ENCODE measurements at regions not wholly inside any gene's neighbourhood (a gene's known extent, or its start where the extent isn't known, plus 50 kb on each side); places are given as distances from the start of the nearest gene placed in this dataset.

DNA sequence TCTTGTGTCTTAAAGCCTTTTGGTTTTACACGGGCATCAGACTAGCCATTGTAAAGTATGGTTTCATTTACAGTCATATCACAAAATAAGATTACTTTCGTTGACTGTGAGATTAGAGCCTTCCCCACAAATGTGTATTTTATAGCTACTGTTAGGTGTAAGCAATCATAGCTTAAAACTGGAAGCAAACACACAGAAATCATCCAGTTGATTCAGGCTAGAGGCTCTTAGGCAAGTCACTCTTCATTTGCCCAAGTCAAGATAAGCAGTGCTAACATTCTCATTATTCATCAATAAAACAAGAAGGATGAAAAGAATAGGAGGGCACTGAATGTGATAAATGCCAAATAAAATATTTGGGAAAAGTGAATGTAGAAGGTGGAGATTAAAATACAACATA, 448.7 kb upstream of the FAM241A start:
- WGBS, 2 experiments, result 100% methylated on average over 1 of the region's 2 CpGs; no CpG with 5 or more reads in 1 of the 2 experiments
- Histone ChIP-seq H3K4me1 (ENCODE audit: control insufficient read depth, insufficient read depth, low read length) (no peaks in the 10 kb centered on the region), H3K4me3 (ENCODE audit: insufficient read depth, low read depth, low read length) (no peak overlapping the region), H3K27ac (ENCODE audit: insufficient read depth, low read depth, low read length, poor library complexity, severe bottlenecking) (no peak overlapping the region), H3K27me3 (ENCODE audit: control insufficient read depth, insufficient read depth, low read length, poor library complexity, severe bottlenecking) (no peaks in the 10 kb centered on the region), H3K9me3 (ENCODE audit: control insufficient read depth, low read length) (no peaks in the 10 kb centered on the region), H3K36me3 (ENCODE audit: control insufficient read depth, insufficient read depth, low read length) (no peaks in the 10 kb centered on the region)

DNA sequence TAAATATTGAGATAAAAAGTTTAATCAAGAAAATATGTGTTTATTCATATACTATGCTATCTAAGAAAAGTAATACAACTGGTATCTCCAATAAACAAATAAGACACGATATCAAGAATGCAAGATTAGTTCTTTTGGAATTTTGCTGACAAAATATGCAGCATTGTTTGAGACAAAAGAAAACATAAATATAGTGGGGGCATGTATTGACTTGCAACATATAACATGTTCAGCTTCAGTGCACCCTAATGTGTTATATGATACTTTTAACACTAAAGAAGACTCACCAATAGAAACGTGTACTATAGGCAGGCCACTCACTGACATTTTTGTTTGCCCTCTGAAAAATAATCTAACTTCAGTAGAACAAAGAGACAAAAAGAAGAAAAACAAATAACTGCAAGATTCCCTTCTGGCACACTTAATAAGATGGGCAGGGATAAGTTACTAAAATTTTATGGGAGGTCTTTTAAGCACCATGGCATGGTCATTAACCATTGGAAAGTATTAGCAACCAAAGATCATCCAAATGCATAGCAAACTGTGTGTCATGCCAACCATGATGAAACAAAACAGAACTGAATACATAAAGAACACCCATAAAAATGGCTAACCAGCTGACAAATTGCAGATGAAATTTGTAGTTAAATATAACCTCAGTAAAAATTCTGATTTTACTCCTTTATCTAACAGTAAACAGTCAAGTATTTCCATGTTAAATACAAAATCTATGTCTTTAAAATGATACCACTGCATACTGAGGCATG, 447.9 kb upstream of the FAM241A start:
- no peaks in the 10 kb centered on the region for H3K9me3 ChIP-seq (ENCODE audit: control insufficient read depth, low read length)
- H3K27me3 ChIP-seq (ENCODE audit: control insufficient read depth, insufficient read depth, low read length, poor library complexity, severe bottlenecking), result no peaks in the 10 kb centered on the region
- H3K27ac ChIP-seq (ENCODE audit: insufficient read depth, low read depth, low read length, poor library complexity, severe bottlenecking), result no peak overlapping the region
- no peaks in the 10 kb centered on the region for H3K36me3 ChIP-seq (ENCODE audit: control insufficient read depth, insufficient read depth, low read length)
- H3K4me3 ChIP-seq (ENCODE audit: insufficient read depth, low read depth, low read length), result no peak overlapping the region
- H3K4me1 ChIP-seq (ENCODE audit: control insufficient read depth, insufficient read depth, low read length), result no peaks in the 10 kb centered on the region
- 85 to 88% methylated on average over 1 to 2 of the region's 2 CpGs for WGBS, 2 experiments

DNA sequence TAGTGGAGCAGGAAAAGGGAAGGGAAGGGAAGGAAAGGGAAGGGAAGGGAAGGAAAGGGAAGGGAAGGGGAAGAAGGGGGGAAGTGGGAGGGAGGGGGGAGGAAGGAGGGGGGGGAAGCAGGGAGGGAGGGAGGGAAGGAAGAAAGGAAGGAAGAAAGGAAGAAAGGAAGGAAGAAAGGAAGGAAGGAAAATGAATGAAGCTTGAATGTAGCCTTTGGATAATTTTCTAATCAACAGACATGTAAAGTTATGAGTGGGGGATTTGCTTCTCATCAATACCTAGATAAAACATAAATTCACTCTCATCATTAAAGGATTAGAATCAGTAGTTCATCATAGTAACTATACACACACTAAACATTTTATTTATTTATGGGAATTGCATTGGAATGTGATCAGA, 446.9 kb upstream of the FAM241A start:
- Histone ChIP-seq H3K27me3 (ENCODE audit: control insufficient read depth, insufficient read depth, low read length, poor library complexity, severe bottlenecking) (no peaks in the 10 kb centered on the region), H3K4me3 (ENCODE audit: insufficient read depth, low read depth, low read length) (no peak overlapping the region), H3K36me3 (ENCODE audit: control insufficient read depth, insufficient read depth, low read length) (no peaks in the 10 kb centered on the region), H3K9me3 (ENCODE audit: control insufficient read depth, low read length) (no peaks in the 10 kb centered on the region), H3K27ac (ENCODE audit: insufficient read depth, low read depth, low read length, poor library complexity, severe bottlenecking) (no peak overlapping the region), H3K4me1 (ENCODE audit: control insufficient read depth, insufficient read depth, low read length) (no peaks in the 10 kb centered on the region)

DNA sequence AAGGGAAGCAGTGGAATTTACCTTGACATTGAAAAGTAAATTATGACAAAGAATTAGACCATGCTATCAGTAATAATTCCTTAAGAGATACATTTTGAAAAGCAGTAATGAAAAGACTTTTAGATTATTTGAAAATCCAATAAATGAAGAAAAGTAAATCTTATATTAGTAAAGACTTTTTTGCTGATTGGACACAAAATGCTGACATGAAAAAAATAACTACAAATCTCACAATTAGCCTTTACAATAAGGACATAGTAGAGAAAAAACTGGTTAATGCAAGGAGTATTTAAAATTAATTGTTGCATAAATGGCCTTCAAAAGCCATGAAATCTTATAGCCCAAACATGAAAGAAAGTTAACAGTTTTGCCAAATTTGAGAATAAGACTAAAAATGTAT, 446.1 kb upstream of the FAM241A start:
- H3K27ac ChIP-seq (ENCODE audit: insufficient read depth, low read depth, low read length, poor library complexity, severe bottlenecking), result no peak overlapping the region
- H3K4me3 ChIP-seq (ENCODE audit: insufficient read depth, low read depth, low read length), result no peak overlapping the region
- H3K36me3 ChIP-seq (ENCODE audit: control insufficient read depth, insufficient read depth, low read length), result no peaks in the 10 kb centered on the region
- no peaks in the 10 kb centered on the region for H3K4me1 ChIP-seq (ENCODE audit: control insufficient read depth, insufficient read depth, low read length)
- H3K27me3 ChIP-seq (ENCODE audit: control insufficient read depth, insufficient read depth, low read length, poor library complexity, severe bottlenecking), result no peaks in the 10 kb centered on the region
- no peaks in the 10 kb centered on the region for H3K9me3 ChIP-seq (ENCODE audit: control insufficient read depth, low read length)

DNA sequence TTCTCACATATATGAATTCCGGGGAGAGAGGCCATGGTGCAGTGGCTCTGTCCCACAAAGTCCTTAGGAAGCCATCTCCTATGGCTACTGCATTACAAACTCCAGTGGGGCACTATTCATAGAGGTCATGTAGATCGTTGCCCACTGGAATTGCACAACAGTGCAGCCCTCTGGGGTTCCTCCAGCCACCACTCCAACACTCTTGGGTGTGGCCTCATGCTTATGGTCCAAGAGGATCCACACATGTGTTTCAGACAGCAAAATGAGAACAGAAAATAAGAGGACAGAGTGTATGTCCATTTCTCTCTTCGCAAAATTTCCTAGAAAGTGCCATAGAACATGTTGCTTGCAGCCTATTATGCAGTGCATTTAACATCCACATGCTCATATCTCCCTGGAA, 444.2 kb upstream of the FAM241A start:
- Histone ChIP-seq H3K4me3 (ENCODE audit: insufficient read depth, low read depth, low read length) (no peak overlapping the region), H3K4me1 (ENCODE audit: control insufficient read depth, insufficient read depth, low read length) (no peaks in the 10 kb centered on the region), H3K9me3 (ENCODE audit: control insufficient read depth, low read length) (no peaks in the 10 kb centered on the region), H3K27ac (ENCODE audit: insufficient read depth, low read depth, low read length, poor library complexity, severe bottlenecking) (no peak overlapping the region), H3K36me3 (ENCODE audit: control insufficient read depth, insufficient read depth, low read length) (no peaks in the 10 kb centered on the region), H3K27me3 (ENCODE audit: control insufficient read depth, insufficient read depth, low read length, poor library complexity, severe bottlenecking) (no peaks in the 10 kb centered on the region)
- 83 to 92% methylated on average over 3 of the region's 3 CpGs for WGBS, 2 experiments

DNA sequence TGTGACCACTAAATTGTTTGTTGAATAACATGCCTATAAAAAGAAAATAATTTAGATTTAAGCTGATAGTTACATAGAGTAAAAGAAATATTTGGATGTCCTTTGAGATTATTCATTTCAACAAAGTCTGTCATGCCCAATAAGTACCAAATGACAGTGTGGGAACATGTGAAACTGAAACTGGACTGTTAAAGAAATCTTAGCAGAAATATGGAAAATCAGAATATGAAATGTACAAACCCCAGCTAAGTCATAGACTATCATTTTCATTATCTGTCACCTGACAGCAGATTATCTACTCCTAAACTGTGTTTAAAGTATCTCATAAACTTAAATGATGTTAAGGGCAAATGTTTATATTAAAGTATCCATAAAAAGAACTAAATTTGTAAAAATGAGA, 437.8 kb upstream of the FAM241A start:
- Histone ChIP-seq H3K4me1 (ENCODE audit: control insufficient read depth, insufficient read depth, low read length) (no peaks in the 10 kb centered on the region), H3K27me3 (ENCODE audit: control insufficient read depth, insufficient read depth, low read length, poor library complexity, severe bottlenecking) (no peaks in the 10 kb centered on the region), H3K9me3 (ENCODE audit: control insufficient read depth, low read length) (no peaks in the 10 kb centered on the region), H3K4me3 (ENCODE audit: insufficient read depth, low read depth, low read length) (no peak overlapping the region), H3K36me3 (ENCODE audit: control insufficient read depth, insufficient read depth, low read length) (no peaks in the 10 kb centered on the region), H3K27ac (ENCODE audit: insufficient read depth, low read depth, low read length, poor library complexity, severe bottlenecking) (no peak overlapping the region)

DNA sequence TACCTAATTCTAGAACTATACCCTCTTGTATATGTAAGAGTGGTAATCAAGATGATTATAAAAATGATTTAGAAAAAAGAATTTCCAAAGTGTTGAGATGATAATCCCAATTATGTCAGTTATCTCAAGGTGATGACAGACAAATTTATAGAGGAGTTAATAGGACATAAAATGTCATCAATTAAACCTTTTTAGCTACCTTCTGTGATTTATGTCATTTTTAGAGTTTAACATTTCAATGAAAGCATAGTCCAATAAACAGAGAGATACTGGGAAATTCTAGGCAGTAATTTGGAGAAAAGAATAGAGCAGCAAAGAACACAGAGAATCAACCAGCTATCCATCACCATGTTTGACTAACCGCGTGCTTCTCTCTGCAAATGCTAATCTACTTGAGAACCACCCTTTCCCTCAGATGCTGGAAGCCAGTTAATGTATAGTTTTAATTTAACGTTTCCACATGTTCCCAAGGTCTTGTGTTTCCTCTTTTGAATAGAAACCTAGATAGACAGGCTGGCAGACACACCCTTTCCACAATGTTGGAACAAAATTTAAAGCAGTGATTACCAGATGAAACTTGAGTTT, 433.1 kb upstream of the FAM241A start:
- 80 to 83% methylated on average over 3 of the region's 3 CpGs for WGBS, 2 experiments
- Histone ChIP-seq H3K27me3 (ENCODE audit: control insufficient read depth, insufficient read depth, low read length, poor library complexity, severe bottlenecking) (no peaks in the 10 kb centered on the region), H3K9me3 (ENCODE audit: control insufficient read depth, low read length) (no peaks in the 10 kb centered on the region), H3K4me3 (ENCODE audit: insufficient read depth, low read depth, low read length) (no peak overlapping the region), H3K4me1 (ENCODE audit: control insufficient read depth, insufficient read depth, low read length) (no peaks in the 10 kb centered on the region), H3K27ac (ENCODE audit: insufficient read depth, low read depth, low read length, poor library complexity, severe bottlenecking) (no peak overlapping the region), H3K36me3 (ENCODE audit: control insufficient read depth, insufficient read depth, low read length) (no peaks in the 10 kb centered on the region)

DNA sequence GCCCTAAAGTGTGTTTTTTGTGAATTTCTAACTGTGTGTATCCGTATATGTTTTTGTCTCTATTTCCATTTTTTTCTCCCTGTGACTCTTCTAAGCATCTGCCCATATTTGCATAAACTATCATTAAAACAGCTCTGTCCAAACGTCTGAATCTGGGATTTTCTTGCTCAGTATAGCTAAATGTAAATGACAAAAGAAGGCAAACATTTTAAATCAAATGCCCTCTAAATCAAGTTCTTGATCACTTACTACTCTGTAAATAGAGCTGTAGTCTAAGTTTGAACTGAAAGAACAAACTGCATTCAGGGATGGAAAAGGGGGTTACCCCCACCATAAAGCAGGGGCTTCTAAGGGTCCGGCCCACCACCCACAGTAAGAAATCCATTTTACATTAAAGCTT, 432.0 kb upstream of the FAM241A start:
- H3K4me1 ChIP-seq (ENCODE audit: control insufficient read depth, insufficient read depth, low read length), result no peaks in the 10 kb centered on the region
- H3K4me3 ChIP-seq (ENCODE audit: insufficient read depth, low read depth, low read length), result no peak overlapping the region
- whole genome bisulfite sequencing, 2 experiments, result 67 to 82% methylated on average over 2 to 3 of the region's 3 CpGs
- no peaks in the 10 kb centered on the region for H3K27me3 ChIP-seq (ENCODE audit: control insufficient read depth, insufficient read depth, low read length, poor library complexity, severe bottlenecking)
- H3K9me3 ChIP-seq (ENCODE audit: control insufficient read depth, low read length), result no peaks in the 10 kb centered on the region
- H3K36me3 ChIP-seq (ENCODE audit: control insufficient read depth, insufficient read depth, low read length), result no peaks in the 10 kb centered on the region
- no peak overlapping the region for H3K27ac ChIP-seq (ENCODE audit: insufficient read depth, low read depth, low read length, poor library complexity, severe bottlenecking)

DNA sequence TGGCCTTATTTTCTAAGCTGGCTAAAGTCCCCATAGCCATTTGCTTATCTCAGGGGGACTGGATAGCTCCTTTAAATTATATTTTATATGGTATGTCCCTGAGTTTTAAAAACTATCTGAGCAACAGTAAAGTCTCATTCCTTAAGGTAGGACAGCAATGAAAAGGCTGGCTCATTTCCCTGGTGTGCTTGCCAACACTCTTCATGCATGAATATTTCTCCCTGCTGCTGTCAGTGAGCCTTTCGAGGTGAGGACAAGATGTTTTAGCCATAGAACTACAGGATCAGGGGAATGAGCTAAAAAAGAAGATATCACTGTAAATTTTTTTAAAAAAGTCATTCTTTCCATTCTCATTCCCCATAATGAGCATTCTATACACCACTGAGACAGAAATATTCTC, 427.3 kb upstream of the FAM241A start:
- WGBS, 2 experiments, result 92 to 93% methylated on average over 1 of the region's 1 CpG
- Histone ChIP-seq H3K9me3 (ENCODE audit: control insufficient read depth, low read length) (no peaks in the 10 kb centered on the region), H3K4me1 (ENCODE audit: control insufficient read depth, insufficient read depth, low read length) (no peaks in the 10 kb centered on the region), H3K27me3 (ENCODE audit: control insufficient read depth, insufficient read depth, low read length, poor library complexity, severe bottlenecking) (no peaks in the 10 kb centered on the region), H3K27ac (ENCODE audit: insufficient read depth, low read depth, low read length, poor library complexity, severe bottlenecking) (no peak overlapping the region), H3K36me3 (ENCODE audit: control insufficient read depth, insufficient read depth, low read length) (no peaks in the 10 kb centered on the region), H3K4me3 (ENCODE audit: insufficient read depth, low read depth, low read length) (no peak overlapping the region)

DNA sequence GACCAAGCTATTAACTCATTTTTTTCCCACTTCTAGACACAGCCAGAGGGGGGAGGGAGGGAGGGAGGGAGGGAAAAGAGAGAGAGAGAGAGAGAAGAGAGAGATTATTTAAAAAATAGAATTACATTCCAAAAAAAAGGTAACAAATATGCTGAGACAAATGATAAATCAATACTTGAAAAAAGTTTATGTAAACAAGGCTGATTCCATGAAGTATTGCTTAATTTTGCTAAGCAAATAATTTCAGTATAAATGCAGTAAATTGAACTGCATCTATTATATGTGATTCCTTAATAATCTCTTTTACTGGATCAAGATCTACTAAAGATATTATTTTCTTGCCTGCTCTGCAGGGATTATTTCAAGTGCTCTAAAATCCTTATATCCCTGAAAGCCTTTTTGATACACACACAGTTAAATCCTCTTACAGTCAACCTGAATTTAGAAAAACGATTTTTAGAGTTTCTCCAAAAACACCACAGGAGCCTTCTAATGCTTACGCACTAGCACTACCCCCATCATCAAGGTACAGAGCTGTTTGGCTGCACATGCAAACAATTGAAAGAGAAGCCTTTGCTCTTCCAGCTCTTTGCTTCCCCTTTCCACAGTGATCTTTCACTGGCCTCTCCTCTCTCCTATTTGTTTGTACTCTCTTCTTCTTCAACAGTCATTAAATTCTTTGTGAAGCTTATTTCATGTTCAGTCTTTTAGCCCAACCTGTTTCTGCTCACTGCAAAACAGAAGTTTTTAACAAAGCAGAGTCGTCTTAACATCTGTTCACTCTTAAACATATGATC, 426.3 kb upstream of the FAM241A start:
- no peaks in the 10 kb centered on the region for H3K4me1 ChIP-seq (ENCODE audit: control insufficient read depth, insufficient read depth, low read length)
- H3K36me3 ChIP-seq (ENCODE audit: control insufficient read depth, insufficient read depth, low read length), result no peaks in the 10 kb centered on the region
- H3K27ac ChIP-seq (ENCODE audit: insufficient read depth, low read depth, low read length, poor library complexity, severe bottlenecking), result no peak overlapping the region
- H3K27me3 ChIP-seq (ENCODE audit: control insufficient read depth, insufficient read depth, low read length, poor library complexity, severe bottlenecking), result no peaks in the 10 kb centered on the region
- 72% methylated on average over 3 of the region's 3 CpGs for WGBS, 2 experiments
- no peak overlapping the region for H3K4me3 ChIP-seq (ENCODE audit: insufficient read depth, low read depth, low read length)
- H3K9me3 ChIP-seq (ENCODE audit: control insufficient read depth, low read length), result no peaks in the 10 kb centered on the region
